Peyer's patch (tissue), 4 donors: ENCODE measurements at regions not wholly inside any gene's neighbourhood (a gene's known extent, or its start where the extent isn't known, plus 50 kb on each side); places are given as distances from the start of the nearest gene placed in this dataset.

Experiments
- POLR2A ChIP-seq, 2 donors: fragments of 450-650 bp; IDR thresholded peaks; one replicate each; pipeline ENCODE4 v1.5.1; 2017; ENCODE audit warnings: antibody characterized with exemption in 2 of 2, mild to moderate bottlenecking in 2 of 2, moderate library complexity in 2 of 2
- TF ChIP-seq, protein P1 (sequence below), 6 experiments: fragments of 450-650 bp in 4 of 6; fragments of 200-600 bp in 2 of 6; sonication (generic) in 1 of 6; IDR thresholded peaks; one replicate each; pipeline ENCODE4 v1.5.1; 2017 to 2019; ENCODE audit warnings: antibody characterized with exemption in 6 of 6, mild to moderate bottlenecking in 3 of 6, moderate library complexity in 1 of 6

GRCh38 chr9:26034786-26035185 lies 356.5 kb upstream of the TUSC1 start:
- TF ChIP-seq, protein P1, sequence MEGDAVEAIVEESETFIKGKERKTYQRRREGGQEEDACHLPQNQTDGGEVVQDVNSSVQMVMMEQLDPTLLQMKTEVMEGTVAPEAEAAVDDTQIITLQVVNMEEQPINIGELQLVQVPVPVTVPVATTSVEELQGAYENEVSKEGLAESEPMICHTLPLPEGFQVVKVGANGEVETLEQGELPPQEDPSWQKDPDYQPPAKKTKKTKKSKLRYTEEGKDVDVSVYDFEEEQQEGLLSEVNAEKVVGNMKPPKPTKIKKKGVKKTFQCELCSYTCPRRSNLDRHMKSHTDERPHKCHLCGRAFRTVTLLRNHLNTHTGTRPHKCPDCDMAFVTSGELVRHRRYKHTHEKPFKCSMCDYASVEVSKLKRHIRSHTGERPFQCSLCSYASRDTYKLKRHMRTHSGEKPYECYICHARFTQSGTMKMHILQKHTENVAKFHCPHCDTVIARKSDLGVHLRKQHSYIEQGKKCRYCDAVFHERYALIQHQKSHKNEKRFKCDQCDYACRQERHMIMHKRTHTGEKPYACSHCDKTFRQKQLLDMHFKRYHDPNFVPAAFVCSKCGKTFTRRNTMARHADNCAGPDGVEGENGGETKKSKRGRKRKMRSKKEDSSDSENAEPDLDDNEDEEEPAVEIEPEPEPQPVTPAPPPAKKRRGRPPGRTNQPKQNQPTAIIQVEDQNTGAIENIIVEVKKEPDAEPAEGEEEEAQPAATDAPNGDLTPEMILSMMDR (IDR thresholded peaks at IDR 0.05) = no peak
- no peak for TF ChIP-seq POLR2A (IDR thresholded peaks at IDR 0.05)
